ENCODE measurements at regions not wholly inside any gene's neighbourhood (a gene's known extent, or its start where the extent isn't known, plus 50 kb on each side); places are given as distances from the start of the nearest gene placed in this dataset.
A peak's percentile ranks its signal among the peaks of the same experiment; 100 is the strongest.
"Not testable (repeated sequence)": the region's sequence is repeated elsewhere in the genome, so short reads cannot be mapped to it uniquely, and the experiment has no call there.

- DNase-seq (ENCODE audit: low spot score) = no peak
- intact Hi-C loops (cut with DNase I) = no loop called here
- no peak for ATAC-seq
These were observed 78.4 kb downstream of the IGLL1 start for GRCh38 chr22:23501708-23502107.

GRCh38 chr22:23501261-23501619 is 78.8 kb downstream of the IGLL1 start:
- DNase-seq (ENCODE audit: low spot score) (no peak), ATAC-seq (no peak)
- intact Hi-C loops (cut with DNase I) = no loop called here

- ATAC-seq (no peak), DNase-seq (ENCODE audit: low spot score) (no peak)
- intact Hi-C loops (cut with DNase I) = no loop called here
These were observed 79.4 kb downstream of the IGLL1 start for GRCh38 chr22:23500508-23501260.

- DNase-seq (ENCODE audit: low spot score) = no peak
These were observed 80.1 kb downstream of the IGLL1 start for GRCh38 chr22:23499845-23500500.

GRCh38 chr22:23498811-23499798 is 81.0 kb downstream of the IGLL1 start:
- intact Hi-C loops (cut with DNase I) = no loop called here
- ATAC-seq (no peak), DNase-seq (ENCODE audit: low spot score) (no peak)

More at GRCh38 chr22:23499845-23500500, 80.1 kb downstream of the IGLL1 start:
- no peak for ATAC-seq
- intact Hi-C loops (cut with DNase I) = no loop called here

- DNase-seq (ENCODE audit: low spot score); intact Hi-C loops (cut with DNase I); ATAC-seq: not testable (repeated sequence)
These were observed 82.2 kb downstream of the IGLL1 start for GRCh38 chr22:23497889-23498288.

GRCh38 chr22:23497016-23497885 is 82.8 kb downstream of the IGLL1 start:
- DNase-seq (ENCODE audit: low spot score) (no peak), ATAC-seq (no peak)
- intact Hi-C loops (cut with DNase I) = no loop called here

- DNase-seq (ENCODE audit: low spot score) = no peak
- intact Hi-C loops (cut with DNase I) = no loop called here
- ATAC-seq = no peak
These were observed 83.7 kb downstream of the IGLL1 start for GRCh38 chr22:23496445-23496833.

GRCh38 chr22:23495614-23496444 is 84.3 kb downstream of the IGLL1 start:
- no peak for ATAC-seq
- DNase-seq (ENCODE audit: low spot score) = no peak
- intact Hi-C loops (cut with DNase I) = no loop called here

- ATAC-seq = no peak
- intact Hi-C loops (cut with DNase I) = no loop called here
- DNase-seq (ENCODE audit: low spot score) = no peak
These were observed 85.2 kb downstream of the IGLL1 start for GRCh38 chr22:23494930-23495266.

- DNase-seq (ENCODE audit: low spot score) (no peak), ATAC-seq (peak; percentile 55)
- intact Hi-C loops (cut with DNase I) = no loop called here
These were observed 94.6 kb downstream of the IGLL1 start for GRCh38 chr22:23485490-23485889.

GRCh38 chr22:23484651-23485050 is 95.4 kb downstream of the IGLL1 start:
- ATAC-seq = no peak
- no peak for DNase-seq (ENCODE audit: low spot score)
- intact Hi-C loops (cut with DNase I) = no loop called here

- intact Hi-C loops (cut with DNase I) = no loop called here
- DNase-seq (ENCODE audit: low spot score) = no peak
- ATAC-seq = no peak
These were observed 98.7 kb downstream of the IGLL1 start for GRCh38 chr22:23481369-23481768.

GRCh38 chr22:23478175-23478574 is 101.9 kb downstream of the IGLL1 start:
- intact Hi-C loops (cut with DNase I) = no loop called here
- ATAC-seq (no peak), DNase-seq (ENCODE audit: low spot score) (no peak)

- intact Hi-C loops (cut with DNase I); ATAC-seq; DNase-seq (ENCODE audit: low spot score): not testable (repeated sequence)
These were observed 105.6 kb downstream of the IGLL1 start for GRCh38 chr22:23474531-23474930.

- ATAC-seq = no peak
- DNase-seq (ENCODE audit: low spot score) = no peak
- intact Hi-C loops (cut with DNase I) = no loop called here
These were observed 106.2 kb downstream of the IGLL1 start for GRCh38 chr22:23473901-23474300.

GRCh38 chr22:23472376-23472775 is 107.7 kb downstream of the IGLL1 start:
- ATAC-seq; DNase-seq (ENCODE audit: low spot score); intact Hi-C loops (cut with DNase I): not testable (repeated sequence)

GRCh38 chr22:23471698-23472097 is 108.4 kb downstream of the IGLL1 start:
- DNase-seq (ENCODE audit: low spot score) = no peak
- intact Hi-C loops (cut with DNase I) = no loop called here
- ATAC-seq = no peak
